HepG2 (cell line): ENCODE measurements at regions not wholly inside any gene's neighbourhood (a gene's known extent, or its start where the extent isn't known, plus 50 kb on each side); places are given as distances from the start of the nearest gene placed in this dataset.
A peak's percentile ranks its signal among the peaks of the same experiment; 100 is the strongest.

Source experiments
- ATAC-seq: fragments of 200-7000 bp; cut with Tn5 transposase; 3 replicates; pipeline ENCODE4 v1.9.1; 2020; ENCODE audit warnings: mild to moderate bottlenecking, moderate library complexity
- BruUV-seq: library from RNA; stranded (reverse); fragments of 400-500 nt; replicated peaks from 2 replicates; lab custom pipeline; 2021; lab: Mats Ljungman, UMichigan
- CTCF ChIA-PET: fragments of 300-600 bp; formaldehyde crosslinking; extraction: SDS; loops from one replicate; lab custom pipeline; 2021; ENCODE audit warnings: low total read pairs, inconsistent platforms, low intra/inter-chr PET ratio; lab: Yijun Ruan, JAX
- POLR2A ChIA-PET: fragments of 350-600 bp; sonication (Branson Sonifier 250); formaldehyde crosslinking; loops from one replicate; lab custom pipeline; 2020; ENCODE audit warnings: antibody characterized with exemption, inconsistent platforms; lab: Yijun Ruan, JAX
- DNase-seq: peaks from one replicate; pipeline ENCODE4 v3.0.0-alpha.2; 2015; ENCODE audit warnings: low spot score
- FAIRE-seq: peaks from 3 replicates; lab custom pipeline; 2011; peaks lifted over from hg19 to GRCh38; lab: Jason Lieb, UNC
- H2AFZ ChIP-seq: one replicate; pipeline ENCODE4 v1.6.1; 2011; ENCODE audit warnings: low read length, inconsistent platforms
- H3K27ac ChIP-seq: fragments of 300-600 bp; 3 replicates; pipeline ENCODE4 v1.8.0; 2011; ENCODE audit warnings: mixed run types, mild to moderate bottlenecking, mixed read lengths, low read length, inconsistent platforms; ENCODE audit not compliant: insufficient read depth; ENCODE audit errors: extremely low read length
- H3K27me3 ChIP-seq, 2 experiments: fragments of 200-600 bp in 1 of 2; 2 replicates in 1 of 2; 3 replicates in 1 of 2; pipeline versions ENCODE4 v1.6.0 to v1.8.0; 2011; ENCODE audit warnings: low read length in 2 of 2, mild to moderate bottlenecking in 2 of 2, moderate library complexity in 2 of 2, inconsistent platforms in 1 of 2; ENCODE audit not compliant: insufficient read depth in 2 of 2, control insufficient read depth in 1 of 2
- H3K36me3 ChIP-seq, 2 experiments: fragments of 200-600 bp in 1 of 2; replicated peaks in 1 of 2; 2 replicates in 1 of 2; 3 replicates in 1 of 2; pipeline versions ENCODE4 v1.5.1 to v1.8.0; 2011; ENCODE audit warnings: low read length in 2 of 2, inconsistent platforms in 1 of 2; ENCODE audit not compliant: insufficient read depth in 2 of 2, control insufficient read depth in 1 of 2
- H3K4me1 ChIP-seq: 2 replicates; pipeline ENCODE4 v1.5.1; 2012; ENCODE audit warnings: low read length, inconsistent platforms; ENCODE audit not compliant: insufficient read depth
- H3K4me2 ChIP-seq: 2 replicates; pipeline ENCODE4 v1.6.0; 2011; ENCODE audit warnings: low read depth, low read length, inconsistent platforms
- H3K4me3 ChIP-seq, 3 experiments: fragments of 200-600 bp in 1 of 3; sonication (generic), shearing (Covaris generic) in 1 of 3; replicated peaks in 1 of 3; 2 replicates each; pipeline ENCODE4 v1.5.1; 2011 to 2016; ENCODE audit warnings: low read length in 3 of 3, inconsistent platforms in 2 of 3, low read depth in 2 of 3, mild to moderate bottlenecking in 2 of 3, control low read depth in 1 of 3, mixed read lengths in 1 of 3; ENCODE audit not compliant: insufficient read depth in 1 of 3
- H3K79me2 ChIP-seq: one replicate; pipeline ENCODE4 v1.6.1; 2011; ENCODE audit warnings: low read length, inconsistent platforms; ENCODE audit not compliant: insufficient read depth
- H3K9ac ChIP-seq: 2 replicates; pipeline ENCODE4 v1.6.0; 2011; ENCODE audit warnings: mild to moderate bottlenecking, low read depth, low read length, inconsistent platforms; ENCODE audit not compliant: insufficient read depth
- H3K9me3 ChIP-seq: 2 replicates; pipeline ENCODE4 v1.5.1; 2012; ENCODE audit warnings: mild to moderate bottlenecking, low read length
- H4K20me1 ChIP-seq: 2 replicates; pipeline ENCODE4 v1.6.0; 2011; ENCODE audit warnings: inconsistent platforms, mild to moderate bottlenecking, low read length, moderate library complexity; ENCODE audit not compliant: insufficient read depth
- ARNT ChIP-seq: fragments of 450-650 bp; IDR thresholded peaks from 2 replicates; pipeline ENCODE4 v1.6.1; 2017
- CEBPB ChIP-seq: IDR thresholded peaks from 2 replicates; pipeline ENCODE4 v1.6.1; 2011; ENCODE audit warnings: low read depth, low read length, improper control_type of control experiment, borderline replicate concordance
- CEBPG ChIP-seq: IDR thresholded peaks from 2 replicates; pipeline ENCODE4 v1.6.1; 2016
- KAT8 ChIP-seq: IDR thresholded peaks from 2 replicates; pipeline ENCODE4 v1.6.1; 2016; ENCODE audit warnings: missing genetic modification reagents, missing compliant biosample characterization
- STAT5B ChIP-seq: sonication (generic); formaldehyde crosslinking; IDR thresholded peaks from 2 replicates; pipeline ENCODE4 v1.4.0; 2020; ENCODE audit warnings: missing genetic modification reagents
- TARDBP ChIP-seq: sonication (generic); formaldehyde crosslinking; IDR thresholded peaks from 2 replicates; pipeline ENCODE4 v1.8.0; 2022; ENCODE audit warnings: mild to moderate bottlenecking, missing genetic modification reagents
- ZNF136 ChIP-seq: sonication (generic); formaldehyde crosslinking; IDR thresholded peaks from 2 replicates; pipeline ENCODE4 v1.8.1; 2022; ENCODE audit warnings: low read depth, mild to moderate bottlenecking, moderate library complexity, missing genetic modification reagents
- ZNF230 ChIP-seq: sonication (generic); formaldehyde crosslinking; IDR thresholded peaks from 2 replicates; pipeline ENCODE4 v1.4.0; 2020; ENCODE audit warnings: mild to moderate bottlenecking, missing genetic modification reagents
- ZNF235 ChIP-seq: sonication (generic); formaldehyde crosslinking; IDR thresholded peaks from 2 replicates; pipeline ENCODE4 v1.8.1; 2023; ENCODE audit warnings: mild to moderate bottlenecking, missing genetic modification reagents, borderline replicate concordance
- ZNF737 ChIP-seq: sonication (generic); formaldehyde crosslinking; IDR thresholded peaks from 2 replicates; pipeline ENCODE4 v1.5.0; 2020; ENCODE audit warnings: missing genetic modification reagents, mild to moderate bottlenecking, borderline replicate concordance
- in situ Hi-C: cut with HindIII; loops from 2 replicates; pipeline ENCODE4 v1.10.0; 2017; ENCODE audit warnings: low pct_unique_long_range_greater_than_20kb; ENCODE audit not compliant: extremely low pct_ligation_motif_present
- intact Hi-C: fragments of 100-400 bp; cut with micrococcal nuclease; formaldehyde crosslinking; loops from one replicate; pipeline ENCODE4 v1.10.0; 2022; ENCODE audit not compliant: unreplicated experiment

- TF ChIP-seq KAT8 (peak; percentile 47), ZNF737 (CRISPR knock-in tag) (no peak), TARDBP (peak; percentile 61; the same call in 1 of the 2 replicates), STAT5B (CRISPR knock-in tag) (no peak), ARNT (no peak)
These were observed 270.6 kb upstream of the PMFBP1 start (continued) for GRCh38 chr16:72442385-72443158.

GRCh38 chr16:72437891-72438290 is 265.9 kb upstream of the PMFBP1 start:
- ATAC-seq, result no peak
- TF ChIP-seq ZNF136 (CRISPR knock-in tag) (no peak), ZNF235 (CRISPR knock-in tag) (no peak), CEBPB (peak; percentile 73), ZNF230 (CRISPR knock-in tag) (no peak), CEBPG (peak; percentile 21; the same call in 1 of the 2 replicates)
- TF ChIP-seq, all 625 proteins: peak for 2
- H2AFZ ChIP-seq, result no peak overlapping the region
- no peaks in the 10 kb centered on the region for H4K20me1 ChIP-seq
- in situ Hi-C loops (no loop called here), intact Hi-C loops (no loop called here)
- DNase-seq, result no peak
- no peak overlapping the region for H3K4me3 ChIP-seq
- H3K27me3 ChIP-seq, result no peaks in the 10 kb centered on the region
- H3K4me1 ChIP-seq, result peaks cover 20% of the 10 kb centered on the region
- POLR2A ChIA-PET, result no interaction called here
- H3K4me2 ChIP-seq, result no peak overlapping the region
- H3K27ac ChIP-seq, result no peak overlapping the region
- no peaks in the 10 kb centered on the region for H3K79me2 ChIP-seq
- H3K9me3 ChIP-seq, result peaks cover 34% of the 10 kb centered on the region
- no peaks in the 10 kb centered on the region for H3K36me3 ChIP-seq
- CTCF ChIA-PET, result no interaction called here
- BruUV-seq, result no TSS peak
- no peak for FAIRE-seq
- H3K9ac ChIP-seq, result no peak overlapping the region
